ENCODE measurements at regions not wholly inside any gene's neighbourhood (a gene's known extent, or its start where the extent isn't known, plus 50 kb on each side); places are given as distances from the start of the nearest gene placed in this dataset.

DNA sequence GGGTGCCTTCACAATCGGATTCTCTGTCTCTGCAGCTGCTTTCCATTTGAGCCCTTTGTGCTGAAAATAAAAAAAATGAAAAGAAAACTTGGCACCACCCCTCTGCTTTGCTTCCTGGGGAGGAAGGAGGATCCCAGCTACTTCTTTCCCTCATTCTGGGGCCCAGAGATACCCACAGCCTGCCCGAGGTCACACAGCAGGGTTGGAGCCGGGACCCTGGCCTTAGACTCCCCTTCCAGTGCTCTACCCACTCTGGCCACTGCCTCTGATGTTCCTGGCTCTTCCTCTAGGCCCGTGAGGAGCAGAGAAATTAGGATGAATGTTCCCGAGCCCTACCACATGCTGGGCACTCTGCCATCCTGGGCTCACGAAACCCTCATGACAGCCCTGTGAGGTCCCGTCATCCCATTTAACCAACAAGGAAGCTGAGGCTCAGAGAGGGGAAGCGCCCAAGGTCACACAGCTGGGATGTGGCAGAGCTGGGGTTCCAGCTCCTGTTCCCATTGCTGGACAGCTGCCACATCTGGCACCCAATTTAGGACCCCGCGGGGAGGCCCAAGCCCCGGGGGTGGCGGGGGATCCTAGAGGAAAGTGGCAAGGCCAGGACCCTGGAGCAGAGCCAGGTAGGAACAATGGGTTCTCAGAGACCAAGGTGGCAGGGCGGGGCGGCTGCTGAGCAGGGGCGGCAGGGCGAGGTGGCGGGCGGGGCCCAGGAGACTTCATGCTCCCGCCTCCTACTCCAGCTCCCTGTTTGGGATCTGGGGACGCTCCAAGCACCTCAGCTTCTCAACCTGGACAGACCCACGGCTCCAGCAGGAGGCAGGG, 76.6 kb downstream of the CEBPB start:
- TF ChIP-seq, protein P1, sequence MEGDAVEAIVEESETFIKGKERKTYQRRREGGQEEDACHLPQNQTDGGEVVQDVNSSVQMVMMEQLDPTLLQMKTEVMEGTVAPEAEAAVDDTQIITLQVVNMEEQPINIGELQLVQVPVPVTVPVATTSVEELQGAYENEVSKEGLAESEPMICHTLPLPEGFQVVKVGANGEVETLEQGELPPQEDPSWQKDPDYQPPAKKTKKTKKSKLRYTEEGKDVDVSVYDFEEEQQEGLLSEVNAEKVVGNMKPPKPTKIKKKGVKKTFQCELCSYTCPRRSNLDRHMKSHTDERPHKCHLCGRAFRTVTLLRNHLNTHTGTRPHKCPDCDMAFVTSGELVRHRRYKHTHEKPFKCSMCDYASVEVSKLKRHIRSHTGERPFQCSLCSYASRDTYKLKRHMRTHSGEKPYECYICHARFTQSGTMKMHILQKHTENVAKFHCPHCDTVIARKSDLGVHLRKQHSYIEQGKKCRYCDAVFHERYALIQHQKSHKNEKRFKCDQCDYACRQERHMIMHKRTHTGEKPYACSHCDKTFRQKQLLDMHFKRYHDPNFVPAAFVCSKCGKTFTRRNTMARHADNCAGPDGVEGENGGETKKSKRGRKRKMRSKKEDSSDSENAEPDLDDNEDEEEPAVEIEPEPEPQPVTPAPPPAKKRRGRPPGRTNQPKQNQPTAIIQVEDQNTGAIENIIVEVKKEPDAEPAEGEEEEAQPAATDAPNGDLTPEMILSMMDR (IDR thresholded peaks at IDR 0.05), result no peak
- no peak for TF ChIP-seq NFYB (CRISPR knock-in tag; conservative IDR thresholded peaks at IDR 0.05; ENCODE audit: low read depth)
- TF ChIP-seq, protein P2, sequence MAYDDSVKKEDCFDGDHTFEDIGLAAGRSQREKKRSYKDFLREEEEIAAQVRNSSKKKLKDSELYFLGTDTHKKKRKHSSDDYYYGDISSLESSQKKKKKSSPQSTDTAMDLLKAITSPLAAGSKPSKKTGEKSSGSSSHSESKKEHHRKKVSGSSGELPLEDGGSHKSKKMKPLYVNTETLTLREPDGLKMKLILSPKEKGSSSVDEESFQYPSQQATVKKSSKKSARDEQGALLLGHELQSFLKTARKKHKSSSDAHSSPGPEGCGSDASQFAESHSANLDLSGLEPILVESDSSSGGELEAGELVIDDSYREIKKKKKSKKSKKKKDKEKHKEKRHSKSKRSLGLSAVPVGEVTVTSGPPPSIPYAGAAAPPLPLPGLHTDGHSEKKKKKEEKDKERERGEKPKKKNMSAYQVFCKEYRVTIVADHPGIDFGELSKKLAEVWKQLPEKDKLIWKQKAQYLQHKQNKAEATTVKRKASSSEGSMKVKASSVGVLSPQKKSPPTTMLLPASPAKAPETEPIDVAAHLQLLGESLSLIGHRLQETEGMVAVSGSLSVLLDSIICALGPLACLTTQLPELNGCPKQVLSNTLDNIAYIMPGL (CRISPR knock-in tag; IDR thresholded peaks at IDR 0.05), result no peak
- TF ChIP-seq ETV6 (CRISPR knock-in tag; IDR thresholded peaks at IDR 0.05), result no peak
- no peak for TF ChIP-seq CREM (CRISPR knock-in tag; IDR thresholded peaks at IDR 0.05)
- no peak for TF ChIP-seq NR2C2 (CRISPR knock-in tag; IDR thresholded peaks at IDR 0.05)
- TF ChIP-seq, protein P3, sequence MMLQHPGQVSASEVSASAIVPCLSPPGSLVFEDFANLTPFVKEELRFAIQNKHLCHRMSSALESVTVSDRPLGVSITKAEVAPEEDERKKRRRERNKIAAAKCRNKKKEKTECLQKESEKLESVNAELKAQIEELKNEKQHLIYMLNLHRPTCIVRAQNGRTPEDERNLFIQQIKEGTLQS (CRISPR knock-in tag; conservative IDR thresholded peaks at IDR 0.05), result no peak
- TF ChIP-seq SMAD3 (CRISPR knock-in tag; IDR thresholded peaks at IDR 0.05; ENCODE audit: borderline replicate concordance), result no peak
- no peak for TF ChIP-seq ELF4 (CRISPR knock-in tag; IDR thresholded peaks at IDR 0.05; ENCODE audit: low read depth)
- TF ChIP-seq, protein P4, sequence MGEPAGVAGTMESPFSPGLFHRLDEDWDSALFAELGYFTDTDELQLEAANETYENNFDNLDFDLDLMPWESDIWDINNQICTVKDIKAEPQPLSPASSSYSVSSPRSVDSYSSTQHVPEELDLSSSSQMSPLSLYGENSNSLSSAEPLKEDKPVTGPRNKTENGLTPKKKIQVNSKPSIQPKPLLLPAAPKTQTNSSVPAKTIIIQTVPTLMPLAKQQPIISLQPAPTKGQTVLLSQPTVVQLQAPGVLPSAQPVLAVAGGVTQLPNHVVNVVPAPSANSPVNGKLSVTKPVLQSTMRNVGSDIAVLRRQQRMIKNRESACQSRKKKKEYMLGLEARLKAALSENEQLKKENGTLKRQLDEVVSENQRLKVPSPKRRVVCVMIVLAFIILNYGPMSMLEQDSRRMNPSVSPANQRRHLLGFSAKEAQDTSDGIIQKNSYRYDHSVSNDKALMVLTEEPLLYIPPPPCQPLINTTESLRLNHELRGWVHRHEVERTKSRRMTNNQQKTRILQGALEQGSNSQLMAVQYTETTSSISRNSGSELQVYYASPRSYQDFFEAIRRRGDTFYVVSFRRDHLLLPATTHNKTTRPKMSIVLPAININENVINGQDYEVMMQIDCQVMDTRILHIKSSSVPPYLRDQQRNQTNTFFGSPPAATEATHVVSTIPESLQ (CRISPR knock-in tag; IDR thresholded peaks at IDR 0.05), result no peak
- TF ChIP-seq, protein P5, sequence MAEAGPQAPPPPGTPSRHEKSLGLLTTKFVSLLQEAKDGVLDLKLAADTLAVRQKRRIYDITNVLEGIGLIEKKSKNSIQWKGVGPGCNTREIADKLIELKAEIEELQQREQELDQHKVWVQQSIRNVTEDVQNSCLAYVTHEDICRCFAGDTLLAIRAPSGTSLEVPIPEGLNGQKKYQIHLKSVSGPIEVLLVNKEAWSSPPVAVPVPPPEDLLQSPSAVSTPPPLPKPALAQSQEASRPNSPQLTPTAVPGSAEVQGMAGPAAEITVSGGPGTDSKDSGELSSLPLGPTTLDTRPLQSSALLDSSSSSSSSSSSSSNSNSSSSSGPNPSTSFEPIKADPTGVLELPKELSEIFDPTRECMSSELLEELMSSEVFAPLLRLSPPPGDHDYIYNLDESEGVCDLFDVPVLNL (CRISPR knock-in tag; IDR thresholded peaks at IDR 0.05; ENCODE audit: borderline replicate concordance, low read depth), result no peak
- no peak; the same call in 1 of the 2 replicates for TF ChIP-seq GABPB1 (CRISPR knock-in tag; IDR thresholded peaks at IDR 0.05)
- TF ChIP-seq SP1 (CRISPR knock-in tag; conservative IDR thresholded peaks at IDR 0.05), result no peak
- TF ChIP-seq, protein P6, sequence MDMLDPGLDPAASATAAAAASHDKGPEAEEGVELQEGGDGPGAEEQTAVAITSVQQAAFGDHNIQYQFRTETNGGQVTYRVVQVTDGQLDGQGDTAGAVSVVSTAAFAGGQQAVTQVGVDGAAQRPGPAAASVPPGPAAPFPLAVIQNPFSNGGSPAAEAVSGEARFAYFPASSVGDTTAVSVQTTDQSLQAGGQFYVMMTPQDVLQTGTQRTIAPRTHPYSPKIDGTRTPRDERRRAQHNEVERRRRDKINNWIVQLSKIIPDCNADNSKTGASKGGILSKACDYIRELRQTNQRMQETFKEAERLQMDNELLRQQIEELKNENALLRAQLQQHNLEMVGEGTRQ (CRISPR knock-in tag; IDR thresholded peaks at IDR 0.05), result no peak

Data from WTC11 (cell line).